Immature natural killer cell (primary cell): ENCODE measurements at regions not wholly inside any gene's neighbourhood (a gene's known extent, or its start where the extent isn't known, plus 50 kb on each side); places are given as distances from the start of the nearest gene placed in this dataset.

ENCODE experiments used
- DNase-seq, 3 donors: peaks; one replicate each; pipeline ENCODE4 v3.0.0; 2022; ENCODE audit warnings: mixed read lengths in 1 of 3
- H3K27ac Mint-ChIP-seq, 6 donors: one replicate each; pipeline ENCODE4 v1.8.0; 2020; ENCODE audit warnings: mixed read lengths in 6 of 6, mild to moderate bottlenecking in 5 of 6, inconsistent platforms in 4 of 6, moderate library complexity in 3 of 6
- H3K27me3 Mint-ChIP-seq, 3 donors: one replicate each; pipeline ENCODE4 v1.8.0; 2020 to 2021; ENCODE audit warnings: low read depth in 3 of 3, mild to moderate bottlenecking in 3 of 3, mixed read lengths in 3 of 3, moderate library complexity in 3 of 3, inconsistent platforms in 1 of 3
- H3K36me3 Mint-ChIP-seq, 3 donors: one replicate each; pipeline ENCODE4 v1.8.0; 2020; ENCODE audit warnings: mixed read lengths in 3 of 3, inconsistent platforms in 2 of 3, mild to moderate bottlenecking in 2 of 3
- H3K4me1 Mint-ChIP-seq, 2 donors: one replicate each; pipeline ENCODE4 v1.8.0; 2020; ENCODE audit warnings: inconsistent platforms in 2 of 2, mild to moderate bottlenecking in 2 of 2, mixed read lengths in 2 of 2, moderate library complexity in 1 of 2
- H3K4me3 Mint-ChIP-seq, 5 donors: one replicate each; pipeline ENCODE4 v1.8.0; 2020; ENCODE audit warnings: mild to moderate bottlenecking in 5 of 5, mixed read lengths in 5 of 5, inconsistent platforms in 3 of 5, moderate library complexity in 3 of 5
- H3K9me3 Mint-ChIP-seq, 6 donors: one replicate each; pipeline ENCODE4 v1.8.0; 2020; ENCODE audit warnings: mild to moderate bottlenecking in 6 of 6, mixed read lengths in 6 of 6, inconsistent platforms in 4 of 6, moderate library complexity in 3 of 6

DNA sequence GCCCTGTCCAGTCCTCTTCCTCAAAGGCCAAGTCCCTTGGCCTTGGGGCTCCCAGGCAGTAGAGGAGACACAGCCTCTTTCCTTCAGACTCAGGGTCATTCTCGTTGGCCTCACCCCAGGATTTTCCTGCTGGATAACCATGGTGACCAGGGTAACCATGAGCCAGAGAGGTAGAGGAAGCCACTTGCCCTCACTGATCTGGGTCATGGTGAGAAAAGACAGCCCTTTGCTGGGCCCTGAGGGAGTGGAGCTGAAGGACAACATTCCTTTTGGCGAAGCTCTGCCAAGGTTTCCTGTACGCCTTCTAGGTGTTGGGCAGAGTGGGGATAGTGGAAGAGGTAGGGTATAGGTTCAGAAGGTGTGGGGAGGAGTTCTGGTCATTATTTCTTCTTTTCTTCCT is 53.1 kb upstream of the WNT4 start:
- DNase-seq: no peak
- no peaks in the 10 kb centered on the region for H3K36me3 Mint-ChIP-seq
- no peak overlapping the region for H3K27ac Mint-ChIP-seq
- H3K27me3 Mint-ChIP-seq: peaks cover 0 to 6% (median 3%) of the 10 kb centered on the region in 3 donors
- H3K4me1 Mint-ChIP-seq: no peaks in the 10 kb centered on the region
- no peak overlapping the region for H3K4me3 Mint-ChIP-seq
- H3K9me3 Mint-ChIP-seq: no peaks in the 10 kb centered on the region

DNA sequence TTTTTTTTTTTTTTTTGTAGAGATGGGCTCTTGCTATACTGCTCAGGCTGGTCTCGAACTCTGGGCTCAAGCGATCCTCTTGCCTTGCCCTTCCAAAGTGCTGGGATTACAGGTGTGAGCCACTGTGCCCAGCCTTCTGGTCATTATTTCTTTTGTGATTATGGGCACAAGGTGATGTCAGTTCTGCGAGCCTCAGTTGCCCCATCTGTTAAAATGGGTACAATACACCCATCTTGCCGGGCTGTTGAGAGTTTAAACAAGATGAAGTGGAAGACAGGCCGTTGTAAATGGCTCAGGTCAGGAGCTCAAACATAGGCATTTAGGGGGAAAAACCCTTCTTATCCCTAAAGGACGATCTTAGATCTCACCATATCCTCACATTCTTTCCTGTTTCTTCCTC is 53.7 kb upstream of the WNT4 start:
- DNase-seq: no peak
- Mint-ChIP-seq H3K4me3 (no peak overlapping the region), H3K27me3 (peaks cover 0 to 6% (median 2%) of the 10 kb centered on the region in 3 donors), H3K36me3 (no peaks in the 10 kb centered on the region), H3K9me3 (no peaks in the 10 kb centered on the region), H3K4me1 (no peaks in the 10 kb centered on the region), H3K27ac (no peak overlapping the region)

DNA sequence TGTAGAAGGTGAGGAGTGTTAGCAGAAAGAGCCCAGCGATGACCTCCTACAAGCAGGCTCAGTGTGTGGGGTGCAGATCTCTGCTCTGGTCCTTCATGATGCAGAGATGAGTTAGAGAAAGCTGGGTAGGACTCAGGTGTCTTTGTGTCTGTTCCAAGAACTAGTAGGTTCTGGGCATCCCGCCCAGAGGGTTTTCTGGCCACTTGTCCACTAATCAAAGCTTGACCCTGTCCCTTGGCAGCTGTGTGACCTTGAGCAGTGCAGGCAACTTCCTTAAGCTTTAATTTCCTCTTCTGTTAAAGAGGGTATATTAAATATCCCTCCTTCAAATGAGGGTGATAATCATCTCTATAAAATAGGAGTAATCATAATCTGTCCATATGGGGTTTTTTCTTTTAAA is 54.7 kb upstream of the WNT4 start:
- no peaks in the 10 kb centered on the region for H3K4me1 Mint-ChIP-seq
- DNase-seq: no peak
- peaks cover 0 to 6% (median 3%) of the 10 kb centered on the region in 3 donors for H3K27me3 Mint-ChIP-seq
- no peaks in the 10 kb centered on the region for H3K9me3 Mint-ChIP-seq
- no peak overlapping the region for H3K4me3 Mint-ChIP-seq
- H3K27ac Mint-ChIP-seq: no peak overlapping the region
- H3K36me3 Mint-ChIP-seq: no peaks in the 10 kb centered on the region

DNA sequence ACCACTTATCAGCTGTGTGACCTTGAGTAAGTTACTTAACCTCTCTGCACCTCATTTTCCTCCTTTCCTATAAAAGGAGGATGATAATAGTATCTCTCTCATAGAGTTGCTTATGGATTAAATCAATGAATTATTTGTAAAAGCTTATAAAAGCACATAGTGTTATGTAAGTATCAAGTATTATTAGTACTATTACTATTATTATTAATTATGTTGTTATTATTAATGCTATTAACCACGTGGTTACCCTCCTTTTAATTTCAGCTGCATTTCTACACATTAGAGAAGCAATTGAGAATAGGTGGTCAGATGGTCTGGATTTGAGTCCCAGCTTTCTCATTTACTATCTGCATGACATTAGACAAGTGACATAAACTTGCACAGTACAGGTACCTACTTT is 58.1 kb upstream of the WNT4 start:
- Mint-ChIP-seq H3K27me3 (peaks cover 6 to 15% (median 11%) of the 10 kb centered on the region in 3 donors), H3K9me3 (no peaks in the 10 kb centered on the region), H3K4me1 (no peaks in the 10 kb centered on the region), H3K4me3 (no peak overlapping the region), H3K27ac (no peak overlapping the region), H3K36me3 (no peaks in the 10 kb centered on the region)
- no peak for DNase-seq

DNA sequence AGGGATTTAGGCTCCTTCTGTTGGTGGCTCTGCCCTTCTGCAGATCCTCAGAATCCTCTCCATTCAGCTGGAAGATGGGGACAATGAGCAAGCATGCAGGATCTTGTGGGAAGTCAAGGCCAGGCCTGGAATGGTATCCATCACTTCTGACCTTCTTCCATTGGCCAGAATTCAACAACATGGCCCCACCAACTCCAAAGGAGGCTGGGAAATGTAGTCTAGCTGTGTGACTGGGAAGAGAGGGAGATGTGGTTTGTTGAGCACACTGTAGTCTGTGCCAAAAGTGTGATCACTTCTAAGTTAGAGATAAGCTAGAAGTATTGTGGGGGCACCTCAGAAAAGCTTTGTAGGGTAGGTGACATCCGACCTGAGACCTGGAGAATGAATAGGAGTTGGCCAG is 60.4 kb upstream of the WNT4 start:
- Mint-ChIP-seq H3K36me3 (no peaks in the 10 kb centered on the region), H3K27me3 (peaks cover 13 to 15% (median 13%) of the 10 kb centered on the region in 3 donors), H3K27ac (no peak overlapping the region), H3K9me3 (no peaks in the 10 kb centered on the region), H3K4me1 (no peaks in the 10 kb centered on the region), H3K4me3 (no peak overlapping the region)
- DNase-seq: no peak

DNA sequence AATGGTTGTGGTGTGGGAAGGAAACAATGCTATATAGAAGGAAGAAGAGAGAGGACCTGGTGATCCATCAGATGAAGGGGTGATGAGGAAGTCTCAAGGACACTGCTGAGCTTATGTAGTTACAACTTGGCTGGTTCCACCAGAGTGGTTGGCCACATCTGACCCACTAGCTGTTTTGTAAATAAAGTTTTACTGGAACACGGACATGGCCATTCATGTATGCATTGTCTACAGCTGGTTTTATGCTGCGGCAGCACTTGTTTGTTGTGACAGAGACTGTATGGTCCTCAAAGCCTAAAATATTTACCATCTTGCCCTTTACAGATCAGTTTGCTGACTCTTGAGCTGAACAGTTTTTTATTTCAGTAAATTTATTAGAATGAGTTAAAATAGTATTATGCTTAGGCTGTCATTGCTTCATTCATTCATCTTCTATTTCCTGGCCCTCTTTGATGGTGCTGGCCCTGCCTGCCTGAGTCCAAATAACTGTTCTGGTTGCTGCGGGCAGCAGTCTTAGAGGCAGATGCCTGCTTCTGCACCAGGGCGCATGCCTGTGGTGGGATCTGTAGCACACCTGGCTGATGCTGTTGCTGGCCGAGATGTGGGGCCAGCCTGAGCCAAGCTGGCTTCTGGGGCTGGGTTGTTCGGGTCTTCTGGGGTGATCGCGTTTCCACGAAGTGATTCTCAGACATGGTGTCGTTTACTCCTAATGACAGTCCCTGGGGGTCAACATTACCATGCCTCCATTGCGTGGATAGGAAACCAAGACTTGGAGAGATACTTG is 61.4 kb upstream of the WNT4 start:
- Mint-ChIP-seq H3K4me3 (no peak overlapping the region), H3K27me3 (peaks cover 13 to 15% (median 14%) of the 10 kb centered on the region in 3 donors)

DNA sequence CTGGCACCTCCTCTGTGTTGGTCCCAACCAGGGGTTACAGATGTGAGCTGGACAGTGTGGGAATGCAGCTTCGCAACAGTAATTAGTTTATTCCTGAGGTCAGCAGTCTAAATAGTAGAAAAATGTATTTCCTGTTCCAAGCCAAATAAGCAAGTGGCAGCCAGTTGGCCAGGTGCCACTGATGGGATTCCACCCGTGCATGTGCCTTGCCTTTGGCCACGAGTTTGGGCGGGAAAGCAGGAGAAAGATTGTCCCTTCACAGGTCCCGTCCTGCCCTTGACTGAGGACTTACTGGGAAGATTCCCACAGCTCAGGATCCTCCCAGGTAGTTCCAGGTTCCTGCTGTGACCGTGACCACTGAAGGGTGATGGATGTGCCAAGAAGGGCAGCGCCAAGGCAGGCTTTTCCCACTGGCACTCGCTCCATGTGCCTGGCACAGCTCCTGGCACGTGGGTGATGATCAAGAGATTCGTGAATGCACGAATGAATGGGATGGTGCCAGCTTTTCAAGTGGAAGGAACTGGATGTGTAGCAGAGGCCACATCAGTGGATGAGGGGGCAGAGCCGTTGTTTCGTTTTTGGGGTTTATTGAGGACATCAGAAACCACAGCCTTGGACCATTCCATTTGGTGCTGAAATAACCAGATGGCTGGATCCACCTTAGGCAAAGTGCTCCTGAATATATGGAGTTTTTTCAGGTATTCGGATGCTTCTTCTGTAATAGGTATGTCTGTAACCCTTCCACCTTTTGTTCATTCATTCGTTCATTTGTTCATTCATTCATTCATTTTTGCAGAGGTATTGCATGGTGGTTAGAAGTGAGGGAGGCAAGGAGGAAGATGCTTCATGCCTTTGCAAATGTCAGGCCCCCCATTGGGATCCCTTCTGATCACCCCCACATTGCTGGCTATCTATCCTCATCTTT is 62.4 kb upstream of the WNT4 start:
- peaks cover 13 to 21% (median 18%) of the 10 kb centered on the region in 3 donors for H3K27me3 Mint-ChIP-seq
- no peak overlapping the region for H3K27ac Mint-ChIP-seq

More for the DNA sequence above, 61.4 kb upstream of the WNT4 start:
- Mint-ChIP-seq H3K9me3 (no peaks in the 10 kb centered on the region), H3K4me1 (no peaks in the 10 kb centered on the region), H3K36me3 (no peaks in the 10 kb centered on the region), H3K27ac (no peak overlapping the region)
- no peak for DNase-seq

DNA sequence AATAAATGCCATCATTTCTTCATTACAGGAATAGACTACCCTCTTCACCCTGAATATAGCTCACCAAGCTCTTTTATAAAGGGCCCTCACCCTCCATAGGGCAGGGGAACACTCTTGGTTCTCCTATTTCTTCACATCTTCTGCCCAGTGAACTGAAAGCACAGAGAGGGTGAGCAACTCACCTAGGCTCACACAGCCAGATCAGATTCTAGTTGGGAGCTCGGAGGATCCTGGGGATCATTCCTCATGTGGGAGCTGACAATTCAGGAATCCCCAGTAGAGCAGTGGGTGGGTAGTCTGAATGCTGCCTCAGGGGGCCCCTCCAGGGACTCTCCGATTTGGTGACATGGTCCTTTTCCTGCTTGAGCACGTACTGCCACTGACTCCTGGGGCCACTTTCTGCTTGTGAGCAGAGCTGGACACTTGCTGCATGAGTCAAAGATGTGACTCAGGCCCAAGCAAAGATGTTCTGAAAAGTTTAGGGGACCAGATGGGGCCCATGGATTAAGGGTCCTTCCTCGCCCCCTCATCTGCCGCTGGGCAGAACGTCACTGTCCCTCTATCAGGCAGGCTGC is 63.7 kb upstream of the WNT4 start:
- DNase-seq: no peak
- no peak overlapping the region for H3K4me3 Mint-ChIP-seq
- H3K27ac Mint-ChIP-seq: no peak overlapping the region
- H3K36me3 Mint-ChIP-seq: no peaks in the 10 kb centered on the region
- no peaks in the 10 kb centered on the region for H3K9me3 Mint-ChIP-seq
- H3K4me1 Mint-ChIP-seq: no peaks in the 10 kb centered on the region
- H3K27me3 Mint-ChIP-seq: peaks cover 11 to 25% (median 21%) of the 10 kb centered on the region in 3 donors

More for the DNA sequence above, 62.4 kb upstream of the WNT4 start:
- DNase-seq: no peak
- no peak overlapping the region for H3K4me3 Mint-ChIP-seq
- no peaks in the 10 kb centered on the region for H3K4me1 Mint-ChIP-seq
- H3K36me3 Mint-ChIP-seq: no peaks in the 10 kb centered on the region
- no peaks in the 10 kb centered on the region for H3K9me3 Mint-ChIP-seq

DNA sequence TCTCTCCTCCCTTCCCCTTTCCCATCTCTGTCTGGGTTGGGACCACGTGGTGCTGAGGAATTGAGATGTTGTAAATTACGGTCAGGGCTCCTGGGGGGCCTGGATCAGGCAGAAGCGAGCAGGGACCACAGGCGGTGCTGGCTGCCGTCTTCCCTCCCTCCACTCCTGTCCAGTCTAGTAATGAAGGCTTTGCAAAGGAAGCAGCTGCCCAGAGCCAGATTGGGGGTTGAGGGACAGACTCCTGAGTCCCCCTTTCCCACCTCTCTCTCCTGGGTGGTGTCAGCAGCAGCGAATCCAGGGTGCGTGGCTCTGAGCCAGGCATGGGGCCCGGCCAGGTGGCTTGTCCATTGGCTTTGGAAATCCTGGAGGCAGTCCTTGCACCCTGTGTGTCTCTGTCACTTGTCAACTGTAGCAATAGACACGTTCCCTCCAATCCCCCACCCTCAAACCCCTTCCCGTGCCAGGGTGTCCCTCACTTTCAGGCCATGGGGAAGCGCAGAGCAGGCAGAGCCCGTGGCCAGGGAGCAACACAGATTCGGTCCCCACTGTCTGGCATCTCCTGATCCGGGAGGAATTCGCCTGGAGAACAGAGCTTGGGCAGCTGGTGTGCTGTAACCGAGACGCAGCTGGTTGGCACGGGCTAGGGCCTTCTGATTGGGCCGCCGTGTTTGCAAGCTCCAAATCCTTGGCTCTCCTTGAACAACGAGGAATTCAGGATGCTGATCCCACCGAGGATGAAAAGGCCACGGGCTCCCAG is 64.8 kb upstream of the WNT4 start:
- no peak overlapping the region for H3K4me3 Mint-ChIP-seq
- H3K9me3 Mint-ChIP-seq: no peaks in the 10 kb centered on the region
- no peak overlapping the region for H3K27ac Mint-ChIP-seq
- no peaks in the 10 kb centered on the region for H3K4me1 Mint-ChIP-seq
- DNase-seq: no peak
- H3K27me3 Mint-ChIP-seq: peaks cover 12 to 25% (median 23%) of the 10 kb centered on the region in 3 donors
- no peaks in the 10 kb centered on the region for H3K36me3 Mint-ChIP-seq

DNA sequence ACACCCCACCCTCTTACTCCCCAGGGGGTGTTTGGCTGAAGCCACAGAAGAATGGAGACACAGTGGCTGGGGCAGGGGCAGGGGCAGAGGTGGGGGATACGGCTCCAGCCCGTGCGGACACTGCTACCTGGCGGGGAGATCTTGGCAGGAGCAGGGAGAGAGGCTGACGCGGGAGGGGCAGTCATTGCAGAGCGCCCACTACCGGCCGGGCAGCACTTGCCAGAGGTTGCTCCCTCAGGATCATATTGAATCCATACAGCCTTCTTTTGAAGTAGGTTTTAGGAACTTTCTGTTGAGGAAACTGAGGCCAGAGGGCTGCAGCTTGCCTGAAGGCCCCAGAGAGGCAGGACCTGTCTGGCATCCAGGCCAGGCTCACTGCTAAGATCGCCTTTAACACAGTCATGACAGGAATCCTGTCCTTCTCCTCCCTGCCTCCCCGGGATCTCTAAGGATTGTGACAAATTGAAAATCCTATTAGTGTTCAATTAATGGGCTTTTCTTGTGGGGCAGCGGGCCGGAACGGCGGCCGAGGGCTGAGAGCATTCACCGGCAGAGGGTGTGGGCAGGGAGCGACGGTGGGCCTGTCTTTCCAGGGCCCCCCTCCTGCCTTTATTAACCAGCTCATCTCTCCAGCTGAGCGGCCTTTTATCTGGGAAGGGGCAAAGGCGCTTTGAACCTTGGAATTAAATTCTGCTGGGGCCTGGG is 65.5 kb upstream of the WNT4 start:
- Mint-ChIP-seq H3K27me3 (peaks cover 12 to 25% (median 23%) of the 10 kb centered on the region in 3 donors), H3K9me3 (no peaks in the 10 kb centered on the region), H3K27ac (no peak overlapping the region), H3K36me3 (no peaks in the 10 kb centered on the region), H3K4me3 (no peak overlapping the region), H3K4me1 (no peaks in the 10 kb centered on the region)
- DNase-seq: no peak

DNA sequence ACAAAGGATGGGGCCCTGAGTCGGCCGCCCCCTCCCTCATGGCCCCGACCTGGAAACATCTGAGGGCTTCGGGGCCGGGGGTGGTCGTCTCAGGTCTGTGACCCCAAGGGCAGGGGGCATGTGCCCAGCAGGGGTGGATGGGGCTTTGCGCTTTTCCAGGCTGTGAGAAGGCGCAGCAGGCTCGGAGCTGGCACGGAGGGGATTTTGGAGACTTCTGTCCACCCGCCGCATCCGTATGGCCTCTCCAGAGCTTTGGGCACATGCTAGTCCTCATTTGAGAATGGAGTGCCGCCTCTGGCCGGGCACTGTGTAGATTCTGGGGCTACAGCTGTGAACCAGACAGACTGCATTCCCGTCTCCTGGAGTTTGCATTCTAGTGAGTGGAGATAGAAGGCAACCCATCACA is 66.1 kb upstream of the WNT4 start:
- no peak overlapping the region for H3K27ac Mint-ChIP-seq
- no peaks in the 10 kb centered on the region for H3K4me1 Mint-ChIP-seq
- peaks cover 9 to 25% (median 20%) of the 10 kb centered on the region in 3 donors for H3K27me3 Mint-ChIP-seq
- H3K4me3 Mint-ChIP-seq: no peak overlapping the region
- H3K9me3 Mint-ChIP-seq: no peaks in the 10 kb centered on the region
- no peaks in the 10 kb centered on the region for H3K36me3 Mint-ChIP-seq
- DNase-seq: no peak

DNA sequence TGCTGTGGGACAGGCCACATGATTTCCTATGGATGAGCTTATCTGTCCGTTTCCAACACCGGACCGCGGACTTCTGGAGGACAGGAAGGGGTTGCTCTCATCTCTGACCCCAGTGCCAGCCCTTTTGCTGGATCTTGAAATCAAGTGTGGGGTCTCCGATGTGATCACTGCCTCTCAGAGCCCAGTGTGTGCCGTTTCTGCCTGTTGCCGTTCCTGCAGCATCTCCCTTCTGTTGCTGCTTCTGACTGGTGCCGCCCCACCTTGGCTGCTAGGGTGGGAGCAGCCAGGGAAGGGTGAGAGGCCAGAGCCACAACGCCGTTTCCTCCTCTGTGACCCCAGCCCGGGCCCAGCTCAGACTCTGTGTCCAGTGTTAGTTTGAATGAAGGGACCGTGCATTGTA is 67.3 kb upstream of the WNT4 start:
- H3K9me3 Mint-ChIP-seq: no peaks in the 10 kb centered on the region
- no peaks in the 10 kb centered on the region for H3K36me3 Mint-ChIP-seq
- peaks cover 5 to 24% (median 22%) of the 10 kb centered on the region in 3 donors for H3K27me3 Mint-ChIP-seq
- DNase-seq: no peak
- H3K27ac Mint-ChIP-seq: no peak overlapping the region
- no peaks in the 10 kb centered on the region for H3K4me1 Mint-ChIP-seq
- H3K4me3 Mint-ChIP-seq: no peak overlapping the region

DNA sequence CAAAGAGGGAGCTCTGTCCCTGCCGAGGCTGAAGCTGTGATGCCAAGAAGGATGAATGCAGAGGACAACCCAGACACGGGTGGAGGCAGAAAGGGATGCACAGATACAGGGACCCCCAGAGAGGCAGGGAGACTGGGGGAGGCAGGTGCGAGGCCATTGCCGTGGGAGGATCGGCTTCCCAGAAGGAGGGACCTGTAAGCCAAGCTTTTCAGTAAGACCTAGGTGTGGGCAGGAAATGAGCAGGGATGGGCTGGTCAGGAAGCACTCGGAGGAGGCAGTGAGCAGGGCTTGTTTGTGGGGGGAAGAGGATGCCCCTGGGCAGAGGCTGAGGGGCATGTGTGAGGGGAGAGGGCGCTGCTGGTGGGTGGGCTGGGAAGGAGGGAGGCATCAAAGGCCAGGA is 67.7 kb upstream of the WNT4 start:
- Mint-ChIP-seq H3K4me3 (no peak overlapping the region), H3K27ac (no peak overlapping the region), H3K9me3 (no peaks in the 10 kb centered on the region), H3K27me3 (peaks cover 3 to 21% (median 20%) of the 10 kb centered on the region in 3 donors), H3K4me1 (no peaks in the 10 kb centered on the region), H3K36me3 (no peaks in the 10 kb centered on the region)
- DNase-seq: no peak
